Forelimb muscle (tissue), 1 donor: ENCODE measurements at regions not wholly inside any gene's neighbourhood (a gene's known extent, or its start where the extent isn't known, plus 50 kb on each side); places are given as distances from the start of the nearest gene placed in this dataset.
"Not testable (repeated sequence)": the region's sequence is repeated elsewhere in the genome, so short reads cannot be mapped to it uniquely, and the experiment has no call there.

ENCODE experiments used
- DNase-seq: peaks from one replicate; pipeline ENCODE4 v3.0.0-alpha.2; 2013; ENCODE audit warnings: low read depth

GRCh38 chr2:185988907-185989306 lies 250.3 kb downstream of the FSIP2 start:
- not testable (repeated sequence) for DNase-seq

GRCh38 chr2:185990861-185991525 lies 252.4 kb downstream of the FSIP2 start:
- no peak for DNase-seq

GRCh38 chr2:185998562-185999070 lies 260.0 kb downstream of the FSIP2 start:
- DNase-seq = no peak

- no peak for DNase-seq
Measured at GRCh38 chr2:186009341-186009740, 270.7 kb downstream of the FSIP2 start.

- DNase-seq = no peak
Measured at GRCh38 chr2:186017278-186017677, 278.7 kb downstream of the FSIP2 start.

- DNase-seq = no peak
Measured at GRCh38 chr2:186024921-186025320, 286.3 kb downstream of the FSIP2 start.

- DNase-seq = no peak
Measured at GRCh38 chr2:186027922-186028321, 289.3 kb downstream of the FSIP2 start.

- DNase-seq = no peak
Measured at GRCh38 chr2:186031229-186031628, 292.6 kb downstream of the FSIP2 start.

- no peak for DNase-seq
Measured at GRCh38 chr2:186032102-186032738, 293.6 kb downstream of the FSIP2 start.

GRCh38 chr2:186032930-186033329 lies 294.3 kb downstream of the FSIP2 start:
- no peak for DNase-seq

GRCh38 chr2:186033541-186033940 lies 294.9 kb downstream of the FSIP2 start:
- no peak for DNase-seq

- no peak for DNase-seq
Measured at GRCh38 chr2:186036862-186037449, 298.4 kb downstream of the FSIP2 start.

GRCh38 chr2:186042207-186043028 lies 303.8 kb downstream of the FSIP2 start:
- no peak for DNase-seq

GRCh38 chr2:186044761-186045160 lies 306.2 kb downstream of the FSIP2 start:
- DNase-seq = no peak

- DNase-seq = no peak
Measured at GRCh38 chr2:186052930-186053329, 314.3 kb downstream of the FSIP2 start.

- DNase-seq = no peak
Measured at GRCh38 chr2:186058614-186059013, 320.0 kb downstream of the FSIP2 start.

- DNase-seq = no peak
Measured at GRCh38 chr2:186059096-186059495, 320.5 kb downstream of the FSIP2 start.

GRCh38 chr2:186060744-186061440 lies 322.3 kb downstream of the FSIP2 start:
- DNase-seq = no peak

- DNase-seq = no peak
Measured at GRCh38 chr2:186064507-186064906, 325.9 kb downstream of the FSIP2 start.

GRCh38 chr2:186065491-186065890 lies 326.9 kb downstream of the FSIP2 start:
- DNase-seq = no peak

GRCh38 chr2:186068139-186068801 lies 329.7 kb downstream of the FSIP2 start:
- DNase-seq = no peak
